Trophoblast cell (in vitro differentiated cells and primary cell): ENCODE measurements at regions not wholly inside any gene's neighbourhood (a gene's known extent, or its start where the extent isn't known, plus 50 kb on each side); places are given as distances from the start of the nearest gene placed in this dataset.

Experiments
- DNase-seq, 2 donors: peaks; one replicate each; pipeline ENCODE4 v3.0.0-alpha.2; 2016
- H2AFZ ChIP-seq: 2 replicates; pipeline ENCODE4 v1.6.1; 2013; ENCODE audit warnings: low read length, moderate library complexity, mild to moderate bottlenecking; ENCODE audit not compliant: insufficient read depth, poor library complexity
- H2AK5ac ChIP-seq: 2 replicates; pipeline ENCODE4 v1.6.1; 2013; ENCODE audit warnings: mild to moderate bottlenecking, low read length
- H2BK120ac ChIP-seq: 2 replicates; pipeline ENCODE4 v1.6.1; 2013; ENCODE audit warnings: low read length, mild to moderate bottlenecking, moderate library complexity; ENCODE audit not compliant: insufficient read depth, poor library complexity
- H2BK12ac ChIP-seq: 2 replicates; pipeline ENCODE4 v1.6.1; 2013; ENCODE audit warnings: mild to moderate bottlenecking, low read length, moderate library complexity
- H2BK5ac ChIP-seq: 2 replicates; pipeline ENCODE4 v1.6.1; 2013; ENCODE audit warnings: low read length, low read depth, moderate library complexity, mild to moderate bottlenecking; ENCODE audit not compliant: poor library complexity
- H3K14ac ChIP-seq: 2 replicates; pipeline ENCODE4 v1.6.1; 2013; ENCODE audit warnings: mild to moderate bottlenecking, low read length
- H3K18ac ChIP-seq: 2 replicates; pipeline ENCODE4 v1.6.1; 2013; ENCODE audit warnings: mild to moderate bottlenecking, low read length
- H3K23ac ChIP-seq: 2 replicates; pipeline ENCODE4 v1.6.1; 2013; ENCODE audit warnings: low read length
- H3K27ac ChIP-seq: 2 replicates; pipeline ENCODE4 v1.5.1; 2013; ENCODE audit warnings: low read depth, mild to moderate bottlenecking, inconsistent platforms, low read length, moderate library complexity
- H3K27me3 ChIP-seq: 2 replicates; pipeline ENCODE4 v1.6.1; 2013; ENCODE audit warnings: inconsistent platforms, mild to moderate bottlenecking, low read length, moderate library complexity; ENCODE audit not compliant: insufficient read depth
- H3K36me3 ChIP-seq, 2 experiments: 1 replicate in 1 of 2; 2 replicates in 1 of 2; pipeline ENCODE4 v1.6.1; 2013; ENCODE audit warnings: low read length in 2 of 2, mild to moderate bottlenecking in 2 of 2, moderate library complexity in 1 of 2; ENCODE audit not compliant: insufficient read depth in 2 of 2, control insufficient read depth in 1 of 2
- H3K4ac ChIP-seq: 2 replicates; pipeline ENCODE4 v1.6.1; 2013; ENCODE audit warnings: low read depth, mild to moderate bottlenecking, low read length, moderate library complexity
- H3K4me1 ChIP-seq, 2 experiments: 1 replicate in 1 of 2; 2 replicates in 1 of 2; pipeline ENCODE4 v1.6.1; 2013; ENCODE audit warnings: low read length in 2 of 2, mild to moderate bottlenecking in 2 of 2, moderate library complexity in 1 of 2; ENCODE audit not compliant: insufficient read depth in 2 of 2, control insufficient read depth in 1 of 2
- H3K4me2 ChIP-seq: 2 replicates; pipeline ENCODE4 v1.6.1; 2013; ENCODE audit warnings: inconsistent platforms, mild to moderate bottlenecking, low read length, moderate library complexity
- H3K4me3 ChIP-seq: 2 replicates; pipeline ENCODE4 v1.5.1; 2013; ENCODE audit warnings: mild to moderate bottlenecking, low read depth, low read length, inconsistent platforms
- H3K79me1 ChIP-seq: one replicate; pipeline ENCODE4 v1.6.1; 2013; ENCODE audit warnings: low read length
- H3K79me2 ChIP-seq: 2 replicates; pipeline ENCODE4 v1.6.1; 2013; ENCODE audit warnings: low read length, mild to moderate bottlenecking; ENCODE audit not compliant: control insufficient read depth, insufficient read depth, poor library complexity
- H3K9ac ChIP-seq: 2 replicates; pipeline ENCODE4 v1.6.1; 2013; ENCODE audit warnings: mild to moderate bottlenecking, low read length
- H3K9me3 ChIP-seq: 2 replicates; pipeline ENCODE4 v1.6.1; 2013; ENCODE audit warnings: low read depth, mild to moderate bottlenecking, control low read depth, inconsistent platforms, low read length; ENCODE audit not compliant: insufficient read depth
- H4K12ac ChIP-seq: 2 replicates; pipeline ENCODE4 v1.6.1; 2013; ENCODE audit warnings: low read depth, mild to moderate bottlenecking, low read length, moderate library complexity
- H4K8ac ChIP-seq: 2 replicates; pipeline ENCODE4 v1.6.1; 2013; ENCODE audit warnings: low read depth, mild to moderate bottlenecking, low read length, moderate library complexity
- H4K91ac ChIP-seq: one replicate; pipeline ENCODE4 v1.6.1; 2013; ENCODE audit warnings: low read depth, mild to moderate bottlenecking, low read length, moderate library complexity
- WGBS: extraction: QIAGEN DNeasy Blood & Tissue Kit; methylation state at CpG from one replicate; pipeline ENCODE4 v1.1.7; 2013; ENCODE audit warnings: missing lambda C conversion rate; ENCODE audit not compliant: insufficient read length, insufficient coverage; ENCODE audit errors: extremely low coverage; 5-methylcytosine and 5-hydroxymethylcytosine counted together

GRCh38 chr5:36384845-36385244 is 83.1 kb upstream of the RANBP3L start:
- no peak overlapping the region for H3K4ac ChIP-seq
- H3K27me3 ChIP-seq: no peaks in the 10 kb centered on the region
- no peak overlapping the region for H4K91ac ChIP-seq
- no peak overlapping the region for H3K4me3 ChIP-seq
- no peaks in the 10 kb centered on the region for H3K36me3 ChIP-seq
- H3K18ac ChIP-seq: no peak overlapping the region
- no peak overlapping the region for H2AFZ ChIP-seq
- H3K14ac ChIP-seq: no peak overlapping the region
- no peak overlapping the region for H3K27ac ChIP-seq
- no peak overlapping the region for H3K4me2 ChIP-seq
- H4K8ac ChIP-seq: no peak overlapping the region
- WGBS: no CpG with 5 or more reads among the region's 3 CpGs
- no peak overlapping the region for H3K23ac ChIP-seq
- H2AK5ac ChIP-seq: no peak overlapping the region
- no peak overlapping the region for H2BK12ac ChIP-seq
- no peak overlapping the region for H2BK120ac ChIP-seq
- no peaks in the 10 kb centered on the region for H3K4me1 ChIP-seq
- no peak overlapping the region for H4K12ac ChIP-seq
- H3K9ac ChIP-seq: no peak overlapping the region
- DNase-seq: no peak
- no peaks in the 10 kb centered on the region for H3K79me1 ChIP-seq
- no peak overlapping the region for H2BK5ac ChIP-seq
- no peaks in the 10 kb centered on the region for H3K79me2 ChIP-seq
- no peaks in the 10 kb centered on the region for H3K9me3 ChIP-seq

GRCh38 chr5:36385495-36385894 is 83.8 kb upstream of the RANBP3L start:
- Histone ChIP-seq H3K18ac (no peak overlapping the region), H3K9me3 (no peaks in the 10 kb centered on the region), H3K79me1 (no peaks in the 10 kb centered on the region), H3K23ac (no peak overlapping the region), H3K27me3 (no peaks in the 10 kb centered on the region), H3K4me3 (no peak overlapping the region), H3K14ac (no peak overlapping the region), H2AFZ (no peak overlapping the region), H3K4me1 (no peaks in the 10 kb centered on the region), H2BK12ac (no peak overlapping the region), H3K4me2 (no peak overlapping the region), H3K27ac (no peak overlapping the region), H3K4ac (no peak overlapping the region), H4K8ac (no peak overlapping the region), H3K79me2 (no peaks in the 10 kb centered on the region), H2BK120ac (no peak overlapping the region), H4K91ac (no peak overlapping the region), H2AK5ac (no peak overlapping the region), H3K9ac (no peak overlapping the region), H2BK5ac (no peak overlapping the region), H3K36me3 (no peaks in the 10 kb centered on the region), H4K12ac (no peak overlapping the region)
- no peak for DNase-seq
- WGBS: 100% methylated on average over 1 of the region's 2 CpGs

- Histone ChIP-seq H3K27me3 (no peaks in the 10 kb centered on the region), H3K4me2 (no peak overlapping the region), H2AK5ac (no peak overlapping the region), H2BK5ac (no peak overlapping the region), H3K23ac (no peak overlapping the region), H3K4me1 (peaks cover 2 to 4% of the 10 kb centered on the region in 2 experiments), H3K14ac (no peak overlapping the region), H3K18ac (no peak overlapping the region), H3K36me3 (no peaks in the 10 kb centered on the region), H3K9ac (no peak overlapping the region), H2AFZ (no peak overlapping the region), H3K27ac (no peak overlapping the region), H3K4ac (no peak overlapping the region), H3K4me3 (no peak overlapping the region), H4K12ac (no peak overlapping the region), H2BK120ac (no peak overlapping the region), H4K91ac (no peak overlapping the region), H3K79me1 (no peaks in the 10 kb centered on the region), H3K9me3 (no peaks in the 10 kb centered on the region), H2BK12ac (no peak overlapping the region), H4K8ac (no peak overlapping the region), H3K79me2 (no peaks in the 10 kb centered on the region)
- no peak for DNase-seq
- no CpG with 5 or more reads among the region's 4 CpGs for WGBS
Observed at GRCh38 chr5:36388288-36388687, 86.6 kb upstream of the RANBP3L start.

GRCh38 chr5:36389245-36389644 is 87.5 kb upstream of the RANBP3L start:
- H2BK5ac ChIP-seq: no peak overlapping the region
- no peak overlapping the region for H3K23ac ChIP-seq
- no peak overlapping the region for H2AK5ac ChIP-seq
- H3K18ac ChIP-seq: no peak overlapping the region
- H3K27ac ChIP-seq: no peak overlapping the region
- H4K91ac ChIP-seq: no peak overlapping the region
- H3K9me3 ChIP-seq: no peaks in the 10 kb centered on the region
- no peak for DNase-seq
- H3K36me3 ChIP-seq: no peaks in the 10 kb centered on the region
- no CpG with 5 or more reads among the region's 4 CpGs for WGBS
- H3K79me2 ChIP-seq: no peaks in the 10 kb centered on the region
- H3K4me2 ChIP-seq: no peak overlapping the region
- no peak overlapping the region for H3K14ac ChIP-seq
- H3K4ac ChIP-seq: no peak overlapping the region
- peaks cover 2 to 4% of the 10 kb centered on the region in 2 experiments for H3K4me1 ChIP-seq
- no peaks in the 10 kb centered on the region for H3K79me1 ChIP-seq
- no peak overlapping the region for H2BK12ac ChIP-seq
- no peak overlapping the region for H2AFZ ChIP-seq
- no peaks in the 10 kb centered on the region for H3K27me3 ChIP-seq
- H3K4me3 ChIP-seq: no peak overlapping the region
- H2BK120ac ChIP-seq: no peak overlapping the region
- no peak overlapping the region for H3K9ac ChIP-seq
- no peak overlapping the region for H4K12ac ChIP-seq
- no peak overlapping the region for H4K8ac ChIP-seq
